GM12865 (cell line): ENCODE measurements at regions not wholly inside any gene's neighbourhood (a gene's known extent, or its start where the extent isn't known, plus 50 kb on each side); places are given as distances from the start of the nearest gene placed in this dataset.

Source experiments
- DNase-seq: peaks from one replicate; pipeline ENCODE4 v3.0.0; 2010; ENCODE audit warnings: low read depth
- H3K4me3 ChIP-seq: 2 replicates; pipeline ENCODE4 v1.5.1; 2011; ENCODE audit warnings: mild to moderate bottlenecking, low read depth, low read length, control low read depth
- CTCF ChIP-seq: IDR thresholded peaks from 2 replicates; pipeline ENCODE4 v1.5.1; 2011; ENCODE audit warnings: low read length, control low read depth, low read depth, inconsistent platforms; ENCODE audit not compliant: insufficient read depth; ENCODE audit errors: missing control alignments

GRCh38 chr13:55359067-55359466 is 1781.7 kb upstream of the PRR20A start:
- DNase-seq, result no peak
- no peak for TF ChIP-seq CTCF

GRCh38 chr13:55361141-55361540 is 1779.6 kb upstream of the PRR20A start:
- DNase-seq, result no peak

More at GRCh38 chr13:55359067-55359466, 1781.7 kb upstream of the PRR20A start:
- no peak overlapping the region for H3K4me3 ChIP-seq

GRCh38 chr13:55366676-55367075 is 1774.0 kb upstream of the PRR20A start:
- H3K4me3 ChIP-seq, result no peak overlapping the region
- DNase-seq, result no peak
- TF ChIP-seq CTCF, result no peak

More at GRCh38 chr13:55361141-55361540, 1779.6 kb upstream of the PRR20A start:
- H3K4me3 ChIP-seq, result no peak overlapping the region
- no peak for TF ChIP-seq CTCF

- DNase-seq, result no peak
- TF ChIP-seq CTCF, result no peak
- H3K4me3 ChIP-seq, result no peak overlapping the region
Observed at GRCh38 chr13:55394470-55394869, 1746.2 kb upstream of the PRR20A start.

GRCh38 chr13:55402870-55403269 is 1737.8 kb upstream of the PRR20A start:
- no peak for DNase-seq
- no peak for TF ChIP-seq CTCF
- H3K4me3 ChIP-seq, result no peak overlapping the region

- H3K4me3 ChIP-seq, result no peak overlapping the region
- TF ChIP-seq CTCF, result no peak
- no peak for DNase-seq
Observed at GRCh38 chr13:55403887-55404487, 1736.7 kb upstream of the PRR20A start.

GRCh38 chr13:55410398-55411330 is 1730.1 kb upstream of the PRR20A start:
- no peak for TF ChIP-seq CTCF
- no peak for DNase-seq
- H3K4me3 ChIP-seq, result no peak overlapping the region
